Chondrocyte (in vitro differentiated cells): ENCODE measurements at regions not wholly inside any gene's neighbourhood (a gene's known extent, or its start where the extent isn't known, plus 50 kb on each side); places are given as distances from the start of the nearest gene placed in this dataset.

Experiments
- DNase-seq: peaks from one replicate; pipeline ENCODE4 v3.0.0; 2021; ENCODE audit warnings: mixed read lengths, low spot score
- H3K27ac Mint-ChIP-seq: one replicate; pipeline ENCODE4 v1.8.0; 2021; ENCODE audit warnings: mild to moderate bottlenecking, moderate library complexity, mixed read lengths; ENCODE audit not compliant: unreplicated experiment
- H3K27me3 Mint-ChIP-seq: 2 replicates; pipeline ENCODE4 v1.8.0; 2021; ENCODE audit warnings: low read depth, mixed read lengths
- H3K36me3 Mint-ChIP-seq: 2 replicates; pipeline ENCODE4 v1.8.0; 2021; ENCODE audit warnings: low read depth, mixed read lengths
- H3K4me1 Mint-ChIP-seq: 2 replicates; pipeline ENCODE4 v1.8.0; 2021; ENCODE audit warnings: low read depth, mild to moderate bottlenecking, mixed read lengths
- H3K4me3 Mint-ChIP-seq: one replicate; pipeline ENCODE4 v1.8.0; 2021; ENCODE audit warnings: mild to moderate bottlenecking, moderate library complexity, mixed read lengths; ENCODE audit not compliant: unreplicated experiment
- H3K9me3 Mint-ChIP-seq: 2 replicates; pipeline ENCODE4 v1.8.0; 2021; ENCODE audit warnings: low read depth, mixed read lengths
- CTCF ChIP-seq: fragments of 200-600 bp; sonication (generic); IDR thresholded peaks from 2 replicates; pipeline ENCODE4 v1.5.0; 2021; ENCODE audit warnings: antibody characterized with exemption, mild to moderate bottlenecking, moderate library complexity

- H3K27me3 Mint-ChIP-seq: peaks cover 3% of the 10 kb centered on the region
- no peaks in the 10 kb centered on the region for H3K4me1 Mint-ChIP-seq
- TF ChIP-seq CTCF: no peak
- H3K4me3 Mint-ChIP-seq: no peak overlapping the region
- DNase-seq: no peak
- H3K27ac Mint-ChIP-seq: no peak overlapping the region
- H3K9me3 Mint-ChIP-seq: peaks cover 11% of the 10 kb centered on the region
- no peaks in the 10 kb centered on the region for H3K36me3 Mint-ChIP-seq
These were observed 481.5 kb upstream of the VSTM2A start for GRCh38 chr7:54060643-54061042.

GRCh38 chr7:54066643-54067042, 475.5 kb upstream of the VSTM2A start:
- no peak overlapping the region for H3K27ac Mint-ChIP-seq
- H3K36me3 Mint-ChIP-seq: no peaks in the 10 kb centered on the region
- no peak overlapping the region for H3K4me3 Mint-ChIP-seq
- TF ChIP-seq CTCF: no peak
- peaks cover 5% of the 10 kb centered on the region for H3K27me3 Mint-ChIP-seq
- H3K4me1 Mint-ChIP-seq: no peaks in the 10 kb centered on the region
- DNase-seq: no peak
- peaks cover 4% of the 10 kb centered on the region for H3K9me3 Mint-ChIP-seq

- H3K9me3 Mint-ChIP-seq: peaks cover 4% of the 10 kb centered on the region
- H3K4me1 Mint-ChIP-seq: no peaks in the 10 kb centered on the region
- no peak for TF ChIP-seq CTCF
- H3K27ac Mint-ChIP-seq: no peak overlapping the region
- H3K4me3 Mint-ChIP-seq: no peak overlapping the region
- DNase-seq: no peak
- H3K36me3 Mint-ChIP-seq: no peaks in the 10 kb centered on the region
- peaks cover 4% of the 10 kb centered on the region for H3K27me3 Mint-ChIP-seq
These were observed 472.3 kb upstream of the VSTM2A start for GRCh38 chr7:54069843-54070242.

- Mint-ChIP-seq H3K27me3 (no peaks in the 10 kb centered on the region), H3K27ac (no peak overlapping the region), H3K4me3 (no peak overlapping the region), H3K4me1 (no peaks in the 10 kb centered on the region), H3K36me3 (no peaks in the 10 kb centered on the region), H3K9me3 (no peaks in the 10 kb centered on the region)
- DNase-seq: no peak
- TF ChIP-seq CTCF: no peak
These were observed 469.5 kb upstream of the VSTM2A start for GRCh38 chr7:54072710-54073109.

- no peak overlapping the region for H3K27ac Mint-ChIP-seq
- no peaks in the 10 kb centered on the region for H3K27me3 Mint-ChIP-seq
- no peak for TF ChIP-seq CTCF
These were observed 465.6 kb upstream of the VSTM2A start for GRCh38 chr7:54076616-54077015.

More at GRCh38 chr7:54076616-54077015, 465.6 kb upstream of the VSTM2A start:
- Mint-ChIP-seq H3K9me3 (no peaks in the 10 kb centered on the region), H3K4me1 (no peaks in the 10 kb centered on the region), H3K36me3 (no peaks in the 10 kb centered on the region), H3K4me3 (no peak overlapping the region)
- DNase-seq: no peak
